Smooth muscle cell (in vitro differentiated cells): ENCODE measurements at regions not wholly inside any gene's neighbourhood (a gene's known extent, or its start where the extent isn't known, plus 50 kb on each side); places are given as distances from the start of the nearest gene placed in this dataset.

Experiments used
- DNase-seq: peaks from one replicate; lab custom pipeline; 2025; ENCODE audit not compliant: unreplicated experiment; lab: John Stamatoyannopoulos, UW
- H2AFZ ChIP-seq: fragments of 200-600 bp; sonication (generic); 2 replicates; pipeline ENCODE4 v1.6.0; 2016; ENCODE audit warnings: antibody characterized with exemption, low read depth, mild to moderate bottlenecking
- H3F3A ChIP-seq: fragments of 200-600 bp; sonication (generic); 2 replicates; pipeline ENCODE4 v1.6.0; 2017; ENCODE audit warnings: antibody characterized with exemption, low read depth
- H3K27ac ChIP-seq: fragments of 200-600 bp; sonication (generic); 2 replicates; pipeline ENCODE4 v1.5.1; 2016; ENCODE audit warnings: low read depth, mild to moderate bottlenecking
- H3K27me3 ChIP-seq: fragments of 200-600 bp; sonication (generic); 2 replicates; pipeline ENCODE4 v1.6.1; 2016; ENCODE audit warnings: low read depth, mild to moderate bottlenecking
- H3K36me3 ChIP-seq: fragments of 200-600 bp; sonication (generic); 2 replicates; pipeline ENCODE4 v1.5.1; 2016; ENCODE audit warnings: low read depth
- H3K4me1 ChIP-seq: fragments of 200-600 bp; sonication (generic); 2 replicates; pipeline ENCODE4 v1.5.1; 2016; ENCODE audit warnings: low read depth
- H3K4me2 ChIP-seq: fragments of 200-600 bp; sonication (generic); 2 replicates; pipeline ENCODE4 v1.6.0; 2016; ENCODE audit warnings: mild to moderate bottlenecking
- H3K4me3 ChIP-seq: fragments of 200-600 bp; sonication (generic); 2 replicates; pipeline ENCODE4 v1.5.1; 2016; ENCODE audit warnings: mild to moderate bottlenecking
- H3K79me2 ChIP-seq: fragments of 200-600 bp; sonication (generic); 2 replicates; pipeline ENCODE4 v1.6.0; 2016; ENCODE audit warnings: low read depth, mild to moderate bottlenecking
- H3K9ac ChIP-seq: fragments of 200-600 bp; sonication (generic); 2 replicates; pipeline ENCODE4 v1.6.0; 2016; ENCODE audit warnings: low read depth
- H3K9me3 ChIP-seq: fragments of 200-600 bp; sonication (generic); replicated peaks from 2 replicates; pipeline ENCODE4 v1.5.1; 2016; ENCODE audit warnings: low read depth
- H4K20me1 ChIP-seq: fragments of 200-600 bp; sonication (generic); 2 replicates; pipeline ENCODE4 v1.6.0; 2016; ENCODE audit warnings: low read depth
- CTCF ChIP-seq: fragments of 200-600 bp; sonication (generic); IDR thresholded peaks from 2 replicates; pipeline ENCODE4 v1.5.1; 2017; ENCODE audit warnings: borderline replicate concordance, mild to moderate bottlenecking, antibody characterized with exemption; ENCODE audit not compliant: insufficient read depth, poor library complexity, severe bottlenecking
- WGBS: methylation state at CpG from one replicate; pipeline ENCODE4 v1.1.7; 2016; ENCODE audit warnings: low lambda C conversion rate; 5-methylcytosine and 5-hydroxymethylcytosine counted together

- DNase-seq = no peak
- Histone ChIP-seq H3K4me2 (no peak overlapping the region), H3K27ac (no peak overlapping the region), H3F3A (no peaks in the 10 kb centered on the region), H3K4me3 (no peak overlapping the region), H4K20me1 (no peaks in the 10 kb centered on the region), H3K27me3 (peaks cover 67% of the 10 kb centered on the region), H2AFZ (no peak overlapping the region), H3K79me2 (no peaks in the 10 kb centered on the region), H3K4me1 (peaks cover 8% of the 10 kb centered on the region), H3K9me3 (no peaks in the 10 kb centered on the region), H3K36me3 (no peaks in the 10 kb centered on the region), H3K9ac (no peak overlapping the region)
- 80% methylated on average over 6 of the region's 6 CpGs for WGBS
- no peak for TF ChIP-seq CTCF
Observed at GRCh38 chr16:73482310-73482709, 434.4 kb upstream of the ZFHX3 start.

- TF ChIP-seq CTCF = no peak
- 62% methylated on average over 2 of the region's 2 CpGs for WGBS
- Histone ChIP-seq H3F3A (no peaks in the 10 kb centered on the region), H4K20me1 (no peaks in the 10 kb centered on the region), H3K4me2 (no peak overlapping the region), H2AFZ (no peak overlapping the region), H3K36me3 (no peaks in the 10 kb centered on the region), H3K9ac (no peak overlapping the region), H3K27ac (no peak overlapping the region), H3K4me1 (peaks cover 8% of the 10 kb centered on the region), H3K27me3 (peaks cover 54% of the 10 kb centered on the region), H3K79me2 (no peaks in the 10 kb centered on the region), H3K9me3 (no peaks in the 10 kb centered on the region), H3K4me3 (no peak overlapping the region)
- DNase-seq = no peak
Observed at GRCh38 chr16:73480381-73480780, 432.5 kb upstream of the ZFHX3 start.

GRCh38 chr16:73473713-73474112 is 425.8 kb upstream of the ZFHX3 start:
- Histone ChIP-seq H3K9ac (no peak overlapping the region), H2AFZ (no peak overlapping the region), H3K36me3 (no peaks in the 10 kb centered on the region), H4K20me1 (no peaks in the 10 kb centered on the region), H3K9me3 (no peaks in the 10 kb centered on the region), H3K79me2 (no peaks in the 10 kb centered on the region), H3K27me3 (peaks cover 20% of the 10 kb centered on the region), H3F3A (no peaks in the 10 kb centered on the region), H3K4me2 (no peak overlapping the region), H3K27ac (no peak overlapping the region), H3K4me1 (no peaks in the 10 kb centered on the region), H3K4me3 (no peak overlapping the region)
- WGBS = 66% methylated on average over 3 of the region's 3 CpGs
- no peak for DNase-seq
- no peak for TF ChIP-seq CTCF

- H3F3A ChIP-seq = no peaks in the 10 kb centered on the region
- DNase-seq = no peak
- no peak overlapping the region for H3K4me2 ChIP-seq
- no peak overlapping the region for H3K27ac ChIP-seq
- no peak overlapping the region for H2AFZ ChIP-seq
- H3K4me1 ChIP-seq = no peaks in the 10 kb centered on the region
- H3K4me3 ChIP-seq = no peak overlapping the region
- no peak for TF ChIP-seq CTCF
- WGBS = 94% methylated on average over 11 of the region's 11 CpGs
- H3K27me3 ChIP-seq = peaks cover 2% of the 10 kb centered on the region
- no peaks in the 10 kb centered on the region for H3K36me3 ChIP-seq
- no peaks in the 10 kb centered on the region for H3K79me2 ChIP-seq
- no peaks in the 10 kb centered on the region for H4K20me1 ChIP-seq
- H3K9me3 ChIP-seq = no peaks in the 10 kb centered on the region
- no peak overlapping the region for H3K9ac ChIP-seq
Observed at GRCh38 chr16:73464834-73465233, 416.9 kb upstream of the ZFHX3 start.
